KG1 (cell line): ENCODE measurements at regions not wholly inside any gene's neighbourhood (a gene's known extent, or its start where the extent isn't known, plus 50 kb on each side); places are given as distances from the start of the nearest gene placed in this dataset.
"Not testable (repeated sequence)": the region's sequence is repeated elsewhere in the genome, so short reads cannot be mapped to it uniquely, and the experiment has no call there.

Source experiments
- DNase-seq: peaks from one replicate; lab custom pipeline; 2025; lab: John Stamatoyannopoulos, UW

GRCh38 chr10:105644091-105644490, 1003.0 kb downstream of the SORCS3 start:
- no peak for DNase-seq

- DNase-seq, result no peak
Measured at GRCh38 chr10:105643660-105644059, 1002.6 kb downstream of the SORCS3 start.

GRCh38 chr10:105634281-105634680, 993.2 kb downstream of the SORCS3 start:
- no peak for DNase-seq

- DNase-seq, result no peak
Measured at GRCh38 chr10:105615715-105616365, 974.8 kb downstream of the SORCS3 start.

GRCh38 chr10:105611244-105611798, 970.2 kb downstream of the SORCS3 start:
- DNase-seq, result no peak

GRCh38 chr10:105609451-105609850, 968.4 kb downstream of the SORCS3 start:
- no peak for DNase-seq

- DNase-seq, result no peak
Measured at GRCh38 chr10:105605918-105606317, 964.8 kb downstream of the SORCS3 start.

GRCh38 chr10:105605104-105605503, 964.0 kb downstream of the SORCS3 start:
- no peak for DNase-seq

- DNase-seq, result no peak
Measured at GRCh38 chr10:105598207-105598606, 957.1 kb downstream of the SORCS3 start.

GRCh38 chr10:105597312-105597711, 956.2 kb downstream of the SORCS3 start:
- no peak for DNase-seq

- DNase-seq, result no peak
Measured at GRCh38 chr10:105596749-105597148, 955.7 kb downstream of the SORCS3 start.

GRCh38 chr10:105594296-105594695, 953.2 kb downstream of the SORCS3 start:
- DNase-seq, result no peak

GRCh38 chr10:105592468-105592867, 951.4 kb downstream of the SORCS3 start:
- no peak for DNase-seq

- DNase-seq, result no peak
Measured at GRCh38 chr10:105586451-105587098, 945.5 kb downstream of the SORCS3 start.

GRCh38 chr10:105585753-105586152, 944.7 kb downstream of the SORCS3 start:
- DNase-seq, result no peak

- no peak for DNase-seq
Measured at GRCh38 chr10:105585171-105585570, 944.1 kb downstream of the SORCS3 start.

- DNase-seq, result no peak
Measured at GRCh38 chr10:105579112-105579511, 938.0 kb downstream of the SORCS3 start.

GRCh38 chr10:105577865-105578607, 936.9 kb downstream of the SORCS3 start:
- no peak for DNase-seq

- DNase-seq, result no peak
Measured at GRCh38 chr10:105559333-105560097, 918.4 kb downstream of the SORCS3 start.

- DNase-seq, result not testable (repeated sequence)
Measured at GRCh38 chr10:105550453-105550852, 909.4 kb downstream of the SORCS3 start.

GRCh38 chr10:105549731-105550130, 908.6 kb downstream of the SORCS3 start:
- no peak for DNase-seq

GRCh38 chr10:105545101-105545500, 904.0 kb downstream of the SORCS3 start:
- DNase-seq, result no peak
